Neural progenitor cell (in vitro differentiated cells): ENCODE measurements at regions not wholly inside any gene's neighbourhood (a gene's known extent, or its start where the extent isn't known, plus 50 kb on each side); places are given as distances from the start of the nearest gene placed in this dataset.
A peak's percentile ranks its signal among the peaks of the same experiment; 100 is the strongest.

Experiments
- DNase-seq: peaks from one replicate; pipeline ENCODE4 v3.0.0-alpha.2; 2016; ENCODE audit warnings: low spot score
- H2AFZ ChIP-seq: fragments of 200-600 bp; sonication (generic); replicated peaks from 2 replicates; pipeline ENCODE4 v1.6.1; 2016; ENCODE audit warnings: antibody characterized with exemption
- H3F3A ChIP-seq: fragments of 200-600 bp; sonication (generic); 2 replicates; pipeline ENCODE4 v1.6.1; 2016; ENCODE audit warnings: antibody characterized with exemption, low read depth
- H3K27ac ChIP-seq: fragments of 200-600 bp; sonication (generic); 2 replicates; pipeline ENCODE4 v1.5.1; 2016; ENCODE audit warnings: mild to moderate bottlenecking
- H3K27me3 ChIP-seq: fragments of 200-600 bp; sonication (generic); 2 replicates; pipeline ENCODE4 v1.6.1; 2016; ENCODE audit warnings: mild to moderate bottlenecking, moderate library complexity
- H3K36me3 ChIP-seq: fragments of 200-600 bp; sonication (generic); 2 replicates; pipeline ENCODE4 v1.5.1; 2016
- H3K4me1 ChIP-seq: fragments of 200-600 bp; sonication (generic); 2 replicates; pipeline ENCODE4 v1.6.1; 2016; ENCODE audit warnings: mixed run types
- H3K4me2 ChIP-seq: fragments of 200-600 bp; sonication (generic); 2 replicates; pipeline ENCODE4 v1.6.1; 2016
- H3K4me3 ChIP-seq: fragments of 200-600 bp; sonication (generic); 2 replicates; pipeline ENCODE4 v1.5.1; 2016
- H3K79me2 ChIP-seq: fragments of 200-600 bp; sonication (generic); 2 replicates; pipeline ENCODE4 v1.6.1; 2016; ENCODE audit warnings: low read depth
- H3K9ac ChIP-seq: fragments of 200-600 bp; sonication (generic); 2 replicates; pipeline ENCODE4 v1.6.1; 2016
- H3K9me3 ChIP-seq: fragments of 200-600 bp; sonication (generic); 2 replicates; pipeline ENCODE4 v1.5.1; 2016; ENCODE audit warnings: low read depth
- H4K20me1 ChIP-seq: fragments of 200-600 bp; sonication (generic); 2 replicates; pipeline ENCODE4 v1.6.1; 2016; ENCODE audit warnings: low read depth
- H3K27ac Mint-ChIP-seq: 3 replicates; pipeline ENCODE4 v1.8.0; 2021; ENCODE audit warnings: mixed read lengths
- H3K27me3 Mint-ChIP-seq: 2 replicates; pipeline ENCODE4 v1.8.0; 2022; ENCODE audit warnings: low read depth, mild to moderate bottlenecking, inconsistent platforms, moderate library complexity, mixed read lengths; ENCODE audit not compliant: insufficient read depth
- H3K36me3 Mint-ChIP-seq: 3 replicates; pipeline ENCODE4 v1.8.0; 2021; ENCODE audit warnings: mixed read lengths
- H3K4me1 Mint-ChIP-seq: 3 replicates; pipeline ENCODE4 v1.8.0; 2021; ENCODE audit warnings: mixed read lengths
- H3K4me3 Mint-ChIP-seq: 3 replicates; pipeline ENCODE4 v1.8.0; 2021; ENCODE audit warnings: mild to moderate bottlenecking, moderate library complexity, mixed read lengths
- H3K9me3 Mint-ChIP-seq: 3 replicates; pipeline ENCODE4 v1.8.0; 2020; ENCODE audit warnings: mixed read lengths
- EZH2 ChIP-seq: fragments of 200-600 bp; sonication (generic); IDR thresholded peaks from 2 replicates; pipeline ENCODE4 v1.6.1; 2017; ENCODE audit warnings: antibody characterized with exemption, mild to moderate bottlenecking, moderate library complexity
- EZH2phosphoT487 ChIP-seq: fragments of 200-600 bp; sonication (generic); IDR thresholded peaks from 2 replicates; pipeline ENCODE4 v1.6.1; 2017; ENCODE audit warnings: antibody characterized with exemption
- TF ChIP-seq, protein P1 (sequence below): fragments of 200-600 bp; sonication (generic); IDR thresholded peaks from 2 replicates; pipeline ENCODE4 v1.5.1; 2017; ENCODE audit warnings: antibody characterized with exemption, mild to moderate bottlenecking

DNA sequence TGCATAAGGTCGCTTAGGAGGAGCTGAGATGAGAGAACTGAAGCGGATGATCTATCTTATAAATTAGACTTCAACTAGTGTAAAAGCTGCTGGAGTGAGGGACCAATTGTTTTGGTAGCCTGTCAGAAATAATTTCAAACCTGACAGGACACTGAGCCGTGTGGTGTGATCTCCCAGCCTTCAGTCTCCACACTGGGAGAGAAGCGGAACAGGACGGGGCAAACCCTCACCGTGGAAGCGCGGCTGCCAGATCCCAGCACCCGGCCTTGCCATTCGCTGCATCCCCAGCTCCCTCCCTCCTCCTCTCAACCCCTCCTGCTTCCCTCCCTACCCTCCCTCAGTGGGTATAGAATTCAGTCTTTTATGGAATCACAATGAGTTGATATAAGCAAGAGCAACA is 900.1 kb upstream of the SLC35B3 start:
- Histone ChIP-seq H3K9me3 (no peaks in the 10 kb centered on the region), H3K79me2 (no peaks in the 10 kb centered on the region), H3K27ac (no peak overlapping the region), H3K9ac (no peak overlapping the region), H3K27me3 (no peaks in the 10 kb centered on the region), H3K36me3 (no peaks in the 10 kb centered on the region), H3K4me1 (peaks cover 24% of the 10 kb centered on the region), H3K4me2 (no peak overlapping the region), H3F3A (no peaks in the 10 kb centered on the region), H3K4me3 (no peak overlapping the region), H4K20me1 (no peaks in the 10 kb centered on the region), H2AFZ (peak overlapping the region; percentile 61)
- H3K4me3 Mint-ChIP-seq: no peak overlapping the region
- H3K36me3 Mint-ChIP-seq: no peaks in the 10 kb centered on the region
- TF ChIP-seq, protein P1, sequence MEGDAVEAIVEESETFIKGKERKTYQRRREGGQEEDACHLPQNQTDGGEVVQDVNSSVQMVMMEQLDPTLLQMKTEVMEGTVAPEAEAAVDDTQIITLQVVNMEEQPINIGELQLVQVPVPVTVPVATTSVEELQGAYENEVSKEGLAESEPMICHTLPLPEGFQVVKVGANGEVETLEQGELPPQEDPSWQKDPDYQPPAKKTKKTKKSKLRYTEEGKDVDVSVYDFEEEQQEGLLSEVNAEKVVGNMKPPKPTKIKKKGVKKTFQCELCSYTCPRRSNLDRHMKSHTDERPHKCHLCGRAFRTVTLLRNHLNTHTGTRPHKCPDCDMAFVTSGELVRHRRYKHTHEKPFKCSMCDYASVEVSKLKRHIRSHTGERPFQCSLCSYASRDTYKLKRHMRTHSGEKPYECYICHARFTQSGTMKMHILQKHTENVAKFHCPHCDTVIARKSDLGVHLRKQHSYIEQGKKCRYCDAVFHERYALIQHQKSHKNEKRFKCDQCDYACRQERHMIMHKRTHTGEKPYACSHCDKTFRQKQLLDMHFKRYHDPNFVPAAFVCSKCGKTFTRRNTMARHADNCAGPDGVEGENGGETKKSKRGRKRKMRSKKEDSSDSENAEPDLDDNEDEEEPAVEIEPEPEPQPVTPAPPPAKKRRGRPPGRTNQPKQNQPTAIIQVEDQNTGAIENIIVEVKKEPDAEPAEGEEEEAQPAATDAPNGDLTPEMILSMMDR: no peak
- no peaks in the 10 kb centered on the region for H3K4me1 Mint-ChIP-seq
- H3K27me3 Mint-ChIP-seq: peaks cover 3% of the 10 kb centered on the region
- DNase-seq: no peak
- H3K9me3 Mint-ChIP-seq: peaks cover 5% of the 10 kb centered on the region
- no peak overlapping the region for H3K27ac Mint-ChIP-seq

DNA sequence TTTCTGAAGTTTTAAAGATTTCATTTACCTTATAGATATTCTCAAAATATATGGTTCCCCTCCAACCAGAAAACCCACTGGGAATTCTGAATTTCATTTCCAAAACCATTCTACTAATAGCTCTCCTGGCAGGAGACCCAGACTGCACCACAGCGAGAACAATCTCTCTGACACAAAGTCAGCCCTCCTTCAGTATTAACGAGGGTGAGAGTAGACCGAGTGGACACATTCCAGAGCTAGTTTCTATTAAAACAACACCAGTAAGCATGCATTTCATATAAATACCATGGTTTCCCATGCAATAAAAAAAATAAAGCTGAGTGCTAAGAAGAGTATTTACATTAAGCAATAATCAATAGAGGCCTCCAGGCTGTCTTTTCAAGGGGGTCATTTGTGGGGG is 899.6 kb upstream of the SLC35B3 start:
- Histone ChIP-seq H3K79me2 (no peaks in the 10 kb centered on the region), H3K4me1 (peaks cover 24% of the 10 kb centered on the region), H3K27me3 (no peaks in the 10 kb centered on the region), H3K9me3 (no peaks in the 10 kb centered on the region), H2AFZ (peak overlapping the region; percentile 61), H3K9ac (no peak overlapping the region), H3K36me3 (no peaks in the 10 kb centered on the region), H3K4me2 (no peak overlapping the region), H3F3A (no peaks in the 10 kb centered on the region), H4K20me1 (no peaks in the 10 kb centered on the region), H3K27ac (no peak overlapping the region), H3K4me3 (no peak overlapping the region)
- DNase-seq: no peak
- Mint-ChIP-seq H3K9me3 (peaks cover 5% of the 10 kb centered on the region), H3K36me3 (no peaks in the 10 kb centered on the region), H3K4me1 (no peaks in the 10 kb centered on the region), H3K4me3 (no peak overlapping the region), H3K27me3 (peaks cover 3% of the 10 kb centered on the region), H3K27ac (no peak overlapping the region)
- TF ChIP-seq, protein P1: no peak
- TF ChIP-seq EZH2phosphoT487: no peak
- no peak for TF ChIP-seq EZH2

DNA sequence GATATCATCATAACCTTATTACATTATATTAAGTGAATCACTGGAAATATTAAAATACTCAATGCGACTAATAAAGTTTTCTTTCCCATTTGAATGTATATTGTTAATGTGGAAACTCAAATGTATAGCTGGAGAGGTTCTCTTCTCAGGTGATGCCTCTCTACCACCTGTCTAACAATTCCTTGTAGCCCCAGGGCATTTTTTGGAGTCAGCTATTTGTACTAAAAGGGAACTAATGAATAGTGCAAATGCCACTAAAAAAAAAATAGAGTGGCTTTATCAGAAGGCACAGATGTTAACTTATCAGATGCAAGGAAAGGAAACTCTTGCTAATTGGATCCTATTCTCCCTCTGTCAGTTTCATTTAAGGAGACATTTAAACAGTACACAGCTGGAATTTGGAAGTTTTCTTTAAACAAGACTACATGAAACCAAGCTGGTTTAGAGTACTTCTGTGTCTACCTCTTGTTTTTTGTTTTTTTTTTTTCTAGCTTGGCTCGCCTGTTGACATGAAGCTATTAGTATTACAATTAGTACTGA is 897.0 kb upstream of the SLC35B3 start:
- no peaks in the 10 kb centered on the region for H3K79me2 ChIP-seq
- H3K27me3 ChIP-seq: no peaks in the 10 kb centered on the region
- H3K9ac ChIP-seq: no peak overlapping the region
- no peak overlapping the region for H3K27ac Mint-ChIP-seq
- H3K9me3 Mint-ChIP-seq: peaks cover 3% of the 10 kb centered on the region
- no peaks in the 10 kb centered on the region for H3K4me1 Mint-ChIP-seq
- no peaks in the 10 kb centered on the region for H3K36me3 Mint-ChIP-seq
- H3K4me3 ChIP-seq: no peak overlapping the region
- TF ChIP-seq EZH2phosphoT487: no peak
- TF ChIP-seq EZH2: no peak
- TF ChIP-seq, protein P1: no peak
- no peak overlapping the region for H3K4me3 Mint-ChIP-seq
- no peaks in the 10 kb centered on the region for H4K20me1 ChIP-seq
- H3K4me1 ChIP-seq: peaks cover 24% of the 10 kb centered on the region
- H3K4me2 ChIP-seq: peak overlapping the region; percentile 13
- peaks cover 3% of the 10 kb centered on the region for H3K27me3 Mint-ChIP-seq
- DNase-seq: peak; percentile 42
- H3K27ac ChIP-seq: peak overlapping the region; percentile 71
- no peak overlapping the region for H2AFZ ChIP-seq
- no peaks in the 10 kb centered on the region for H3K9me3 ChIP-seq
- H3K36me3 ChIP-seq: no peaks in the 10 kb centered on the region
- H3F3A ChIP-seq: no peaks in the 10 kb centered on the region
